GM12878 (cell line): ENCODE measurements at regions not wholly inside any gene's neighbourhood (a gene's known extent, or its start where the extent isn't known, plus 50 kb on each side); places are given as distances from the start of the nearest gene placed in this dataset.

Experiments
- ATAC-seq: fragments of 200-7000 bp; cut with Tn5 transposase; 3 replicates; pipeline ENCODE4 v1.9.1; 2020; ENCODE audit warnings: mild to moderate bottlenecking, moderate library complexity
- BruUV-seq: library from RNA; stranded (reverse); fragments of 400-500 nt; replicated peaks from 2 replicates; lab custom pipeline; 2021; lab: Mats Ljungman, UMichigan
- CTCF ChIA-PET: fragments of 300-600 bp; sonication (Branson Sonifier 250); formaldehyde crosslinking; extraction: SDS; loops from one replicate; lab custom pipeline; 2021; ENCODE audit warnings: inconsistent platforms; lab: Yijun Ruan, JAX
- POLR2A ChIA-PET: fragments of 350-600 bp; formaldehyde crosslinking; extraction: SDS; loops from one replicate; lab custom pipeline; 2021; ENCODE audit warnings: inconsistent platforms; lab: Charles Lee
- RAD21 ChIA-PET: fragments of 300-600 bp; sonication (Branson Sonifier 250); formaldehyde crosslinking; loops from one replicate; lab custom pipeline; 2023; ENCODE audit warnings: antibody characterized with exemption; ENCODE audit not compliant: unreplicated experiment; lab: Charles Lee
- SMC1A ChIA-PET: fragments of 300-600 bp; sonication (Branson Sonifier 250); formaldehyde crosslinking; loops from one replicate; lab custom pipeline; 2023; ENCODE audit not compliant: unreplicated experiment, uncharacterized antibody; lab: Charles Lee
- DNase-seq: peaks from one replicate; pipeline ENCODE4 v3.0.0-alpha.2; 2011; ENCODE audit warnings: low read depth, low spot score
- FAIRE-seq: peaks from 3 replicates; lab custom pipeline; 2011; peaks lifted over from hg19 to GRCh38; lab: Jason Lieb, UNC
- H2AFZ ChIP-seq: 2 replicates; pipeline ENCODE4 v1.6.0; 2011; ENCODE audit warnings: low read depth, low read length, control low read depth; ENCODE audit not compliant: control insufficient read depth
- H3K27ac ChIP-seq: 2 replicates; pipeline ENCODE4 v1.5.1; 2011; ENCODE audit warnings: control low read depth; ENCODE audit not compliant: control insufficient read depth, insufficient read depth
- H3K27me3 ChIP-seq, 2 experiments: replicated peaks in 1 of 2; 2 replicates each; pipeline versions ENCODE4 v1.6.0 to v1.6.1; 2011; ENCODE audit warnings: low read length in 1 of 2; ENCODE audit not compliant: control insufficient read depth in 2 of 2, insufficient read depth in 2 of 2
- H3K36me3 ChIP-seq, 2 experiments: 2 replicates each; pipeline ENCODE4 v1.5.1; 2011; ENCODE audit warnings: low read length in 1 of 2; ENCODE audit not compliant: control insufficient read depth in 2 of 2, insufficient read depth in 2 of 2
- H3K4me1 ChIP-seq: 2 replicates; pipeline ENCODE4 v1.6.1; 2011; ENCODE audit warnings: mild to moderate bottlenecking, low read length, moderate library complexity, mixed read lengths; ENCODE audit not compliant: control insufficient read depth, insufficient read depth
- H3K4me2 ChIP-seq: 2 replicates; pipeline ENCODE4 v1.6.0; 2011; ENCODE audit warnings: control low read depth; ENCODE audit not compliant: control insufficient read depth, insufficient read depth
- H3K4me3 ChIP-seq: fragments of 200-600 bp; sonication (generic); 2 replicates; pipeline ENCODE4 v1.5.1; 2016
- H3K79me2 ChIP-seq: 2 replicates; pipeline ENCODE4 v1.6.0; 2011; ENCODE audit warnings: low read length; ENCODE audit not compliant: control insufficient read depth, insufficient read depth
- H3K9ac ChIP-seq: 2 replicates; pipeline ENCODE4 v1.8.0; 2011; ENCODE audit warnings: low read length, control low read depth, mixed read lengths; ENCODE audit not compliant: control insufficient read depth, insufficient read depth
- H3K9me3 ChIP-seq: replicated peaks from 3 replicates; pipeline ENCODE4 v1.5.1; 2011; ENCODE audit warnings: mild to moderate bottlenecking, low read length; ENCODE audit not compliant: control insufficient read depth, insufficient read depth
- H4K20me1 ChIP-seq: 2 replicates; pipeline ENCODE4 v1.6.0; 2011; ENCODE audit not compliant: control insufficient read depth, insufficient read depth
- ATF7 ChIP-seq: fragments of 450-650 bp; IDR thresholded peaks from 2 replicates; pipeline ENCODE4 v1.6.1; 2016; ENCODE audit warnings: low read depth, mild to moderate bottlenecking
- BCL11A ChIP-seq: IDR thresholded peaks from 2 replicates; pipeline ENCODE4 v1.6.1; 2011; ENCODE audit warnings: low read depth, low read length
- CBFB ChIP-seq: IDR thresholded peaks from 2 replicates; pipeline ENCODE4 v1.6.1; 2016; ENCODE audit warnings: antibody characterized with exemption, low read depth
- HCFC1 ChIP-seq: fragments of 150-350 bp; IDR thresholded peaks from 2 replicates; pipeline ENCODE4 v1.6.1; 2014; ENCODE audit warnings: low read length
- KLF5 ChIP-seq: fragments of 450-650 bp; IDR thresholded peaks from 2 replicates; pipeline ENCODE4 v1.6.1; 2014; ENCODE audit warnings: mild to moderate bottlenecking; ENCODE audit not compliant: partially characterized antibody
- NFIC ChIP-seq: IDR thresholded peaks from 2 replicates; pipeline ENCODE4 v1.6.1; 2012; ENCODE audit warnings: low read depth, mild to moderate bottlenecking, inconsistent platforms, low read length, moderate library complexity
- RFX5 ChIP-seq: IDR thresholded peaks from 2 replicates; pipeline ENCODE4 v1.6.1; 2011; ENCODE audit warnings: low read depth, low read length, improper control_type of control experiment
- SUZ12 ChIP-seq: fragments of 200-600 bp; sonication (generic); IDR thresholded peaks from one replicate; pipeline ENCODE4 v1.6.1; 2018; ENCODE audit warnings: antibody characterized with exemption, mild to moderate bottlenecking; ENCODE audit not compliant: unreplicated experiment
- ZZZ3 ChIP-seq: IDR thresholded peaks from 2 replicates; pipeline ENCODE4 v1.6.1; 2011; ENCODE audit warnings: low read depth; ENCODE audit not compliant: control insufficient read depth, insufficient read length
- WGBS: methylation state at CpG from one replicate; pipeline ENCODE4 v1.1.6; 2016; ENCODE audit warnings: low lambda C conversion rate; ENCODE audit not compliant: insufficient replicate concordance, insufficient coverage; ENCODE audit errors: missing lambda C conversion rate; 5-methylcytosine and 5-hydroxymethylcytosine counted together
- in situ Hi-C: fragments of 300-500 bp; cut with MboI; formaldehyde crosslinking; loops from 9 replicates; pipeline ENCODE4 v1.14.3; 2018; ENCODE audit warnings: mixed read lengths
- intact Hi-C: fragments of 100-400 bp; cut with micrococcal nuclease; formaldehyde crosslinking; loops from one replicate; pipeline ENCODE4 v1.14.2; 2022; ENCODE audit not compliant: unreplicated experiment
- TF ChIP-seq, protein P1 (sequence below): IDR thresholded peaks from 2 replicates; pipeline ENCODE4 v1.6.1; 2012; ENCODE audit warnings: low read length, inconsistent platforms
- TF ChIP-seq, protein P2 (sequence below): IDR thresholded peaks from 2 replicates; pipeline ENCODE4 v1.6.1; 2011; ENCODE audit warnings: mild to moderate bottlenecking, low read depth, low read length, moderate library complexity; ENCODE audit not compliant: insufficient replicate concordance

DNA sequence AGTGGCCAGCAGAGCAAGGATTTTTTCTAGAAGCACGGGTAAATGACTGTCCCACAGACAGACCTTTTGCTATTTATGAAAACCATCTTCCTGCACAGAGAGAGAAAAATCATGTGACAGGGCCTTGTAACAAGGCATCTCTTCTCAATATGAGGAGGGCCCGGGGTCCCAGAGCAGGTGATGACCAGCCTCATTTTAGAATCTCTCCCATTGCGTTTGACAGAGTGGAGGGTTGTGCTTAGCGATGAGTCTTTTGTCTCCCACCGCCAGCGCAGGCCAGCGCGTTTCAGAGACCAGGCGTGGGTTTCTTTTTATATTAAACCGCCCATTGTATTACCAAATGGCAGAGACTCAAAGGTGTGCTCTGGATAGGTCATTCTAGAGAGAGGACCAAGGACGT lies 97.4 kb upstream of the UBL3 start:
- ATAC-seq (no peak), FAIRE-seq (no peak), DNase-seq (no peak)
- H3K4me3 ChIP-seq: no peak overlapping the region
- TF ChIP-seq HCFC1: no peak
- no peak for TF ChIP-seq ZZZ3
- no peak for TF ChIP-seq ATF7
- no peak for TF ChIP-seq RFX5
- TF ChIP-seq, protein P1, sequence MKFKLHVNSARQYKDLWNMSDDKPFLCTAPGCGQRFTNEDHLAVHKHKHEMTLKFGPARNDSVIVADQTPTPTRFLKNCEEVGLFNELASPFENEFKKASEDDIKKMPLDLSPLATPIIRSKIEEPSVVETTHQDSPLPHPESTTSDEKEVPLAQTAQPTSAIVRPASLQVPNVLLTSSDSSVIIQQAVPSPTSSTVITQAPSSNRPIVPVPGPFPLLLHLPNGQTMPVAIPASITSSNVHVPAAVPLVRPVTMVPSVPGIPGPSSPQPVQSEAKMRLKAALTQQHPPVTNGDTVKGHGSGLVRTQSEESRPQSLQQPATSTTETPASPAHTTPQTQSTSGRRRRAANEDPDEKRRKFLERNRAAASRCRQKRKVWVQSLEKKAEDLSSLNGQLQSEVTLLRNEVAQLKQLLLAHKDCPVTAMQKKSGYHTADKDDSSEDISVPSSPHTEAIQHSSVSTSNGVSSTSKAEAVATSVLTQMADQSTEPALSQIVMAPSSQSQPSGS: no peak
- no peak for TF ChIP-seq KLF5
- no peak for TF ChIP-seq SUZ12
- TF ChIP-seq, protein P2, sequence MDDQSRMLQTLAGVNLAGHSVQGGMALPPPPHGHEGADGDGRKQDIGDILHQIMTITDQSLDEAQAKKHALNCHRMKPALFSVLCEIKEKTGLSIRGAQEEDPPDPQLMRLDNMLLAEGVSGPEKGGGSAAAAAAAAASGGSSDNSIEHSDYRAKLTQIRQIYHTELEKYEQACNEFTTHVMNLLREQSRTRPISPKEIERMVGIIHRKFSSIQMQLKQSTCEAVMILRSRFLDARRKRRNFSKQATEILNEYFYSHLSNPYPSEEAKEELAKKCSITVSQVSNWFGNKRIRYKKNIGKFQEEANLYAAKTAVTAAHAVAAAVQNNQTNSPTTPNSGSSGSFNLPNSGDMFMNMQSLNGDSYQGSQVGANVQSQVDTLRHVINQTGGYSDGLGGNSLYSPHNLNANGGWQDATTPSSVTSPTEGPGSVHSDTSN: no peak
- TF ChIP-seq CBFB: no peak
- no peak for TF ChIP-seq BCL11A
- no peak for TF ChIP-seq NFIC
- no peaks in the 10 kb centered on the region for H3K9me3 ChIP-seq
- no peak overlapping the region for H2AFZ ChIP-seq
- H3K4me2 ChIP-seq: no peak overlapping the region
- CTCF ChIA-PET: no interaction called here
- no peaks in the 10 kb centered on the region for H4K20me1 ChIP-seq
- H3K9ac ChIP-seq: no peak overlapping the region
- 50% methylated on average over 10 of the region's 11 CpGs for WGBS
- H3K27ac ChIP-seq: no peak overlapping the region
- BruUV-seq: no TSS peak
- RAD21 ChIA-PET: no interaction called here
- no peaks in the 10 kb centered on the region for H3K79me2 ChIP-seq
- in situ Hi-C loops: no loop called here
- H3K36me3 ChIP-seq: no peaks in the 10 kb centered on the region
- POLR2A ChIA-PET: no interaction called here
- intact Hi-C loops: no loop called here
- no peaks in the 10 kb centered on the region for H3K4me1 ChIP-seq
- no peaks in the 10 kb centered on the region; a peak in 1 of 4 replicates for H3K27me3 ChIP-seq
- SMC1A ChIA-PET: no interaction called here
